ENCODE measurements at regions not wholly inside any gene's neighbourhood (a gene's known extent, or its start where the extent isn't known, plus 50 kb on each side); places are given as distances from the start of the nearest gene placed in this dataset.

- TF ChIP-seq POLR2A (IDR thresholded peaks at IDR 0.05) (no peak), CTCF (IDR thresholded peaks at IDR 0.05) (no peak), EP300 (IDR thresholded peaks at IDR 0.05) (no peak)
- Histone ChIP-seq H3K27me3 (no peaks in the 10 kb centered on the region), H3K27ac (no peak overlapping the region), H3K4me3 (no peak overlapping the region), H3K9me3 (no peaks in the 10 kb centered on the region), H3K4me1 (ENCODE audit: insufficient read depth) (no peaks in the 10 kb centered on the region), H3K36me3 (no peaks in the 10 kb centered on the region)
- 82 to 95% (median 89%) methylated on average over 1 of the region's 1 CpG for WGBS, 3 donors
- DNase-seq, result no peak
- intact Hi-C loops (cut with DNase I), result no loop called here
Measured at GRCh38 chr2:129067070-129067469, 748.4 kb upstream of the HS6ST1 start.

- Histone ChIP-seq H3K27me3 (no peaks in the 10 kb centered on the region), H3K4me1 (ENCODE audit: insufficient read depth) (no peaks in the 10 kb centered on the region), H3K4me3 (no peak overlapping the region), H3K9me3 (no peaks in the 10 kb centered on the region), H3K36me3 (no peaks in the 10 kb centered on the region), H3K27ac (no peak overlapping the region)
- TF ChIP-seq POLR2A (IDR thresholded peaks at IDR 0.05), result no peak
- TF ChIP-seq CTCF (IDR thresholded peaks at IDR 0.05), result no peak
- TF ChIP-seq EP300 (IDR thresholded peaks at IDR 0.05), result no peak
- intact Hi-C loops (cut with DNase I), result no loop called here
- WGBS, 3 donors, result 61 to 64% (median 64%) methylated on average over 3 of the region's 3 CpGs
- DNase-seq, result no peak
Measured at GRCh38 chr2:129067953-129068352, 749.3 kb upstream of the HS6ST1 start.

- 74 to 81% (median 79%) methylated on average over 5 of the region's 5 CpGs for WGBS, 3 donors
- Histone ChIP-seq H3K36me3 (no peaks in the 10 kb centered on the region), H3K27ac (no peak overlapping the region), H3K4me3 (no peak overlapping the region), H3K9me3 (no peaks in the 10 kb centered on the region), H3K4me1 (ENCODE audit: insufficient read depth) (no peaks in the 10 kb centered on the region), H3K27me3 (no peaks in the 10 kb centered on the region)
- DNase-seq, result no peak
- intact Hi-C loops (cut with DNase I), result no loop called here
- no peak for TF ChIP-seq POLR2A (IDR thresholded peaks at IDR 0.05)
- no peak for TF ChIP-seq CTCF (IDR thresholded peaks at IDR 0.05)
- TF ChIP-seq EP300 (IDR thresholded peaks at IDR 0.05), result no peak
Measured at GRCh38 chr2:129068543-129068942, 749.9 kb upstream of the HS6ST1 start.

- no peak for DNase-seq
- Histone ChIP-seq H3K9me3 (no peaks in the 10 kb centered on the region), H3K27me3 (no peaks in the 10 kb centered on the region), H3K36me3 (no peaks in the 10 kb centered on the region), H3K27ac (no peak overlapping the region), H3K4me1 (ENCODE audit: insufficient read depth) (no peaks in the 10 kb centered on the region), H3K4me3 (no peak overlapping the region)
- TF ChIP-seq CTCF (IDR thresholded peaks at IDR 0.05) (no peak), EP300 (IDR thresholded peaks at IDR 0.05) (no peak), POLR2A (IDR thresholded peaks at IDR 0.05) (no peak)
- 76 to 84% (median 76%) methylated on average over 12 of the region's 12 CpGs for WGBS, 3 donors
- intact Hi-C loops (cut with DNase I), result no loop called here
Measured at GRCh38 chr2:129069875-129070594, 751.4 kb upstream of the HS6ST1 start.

Data from ovary (tissue), 7 donors.